Caco-2 (cell line): ENCODE measurements at regions not wholly inside any gene's neighbourhood (a gene's known extent, or its start where the extent isn't known, plus 50 kb on each side); places are given as distances from the start of the nearest gene placed in this dataset.

Source experiments
- BruUV-seq: library from RNA; stranded (reverse); fragments of 400-500 nt; replicated peaks from 2 replicates; lab custom pipeline; 2021; lab: Mats Ljungman, UMichigan
- CTCF ChIA-PET: fragments of 300-600 bp; sonication (Branson Sonifier 250); formaldehyde crosslinking; loops from one replicate; lab custom pipeline; 2022; ENCODE audit warnings: antibody characterized with exemption; lab: Charles Lee
- POLR2A ChIA-PET: fragments of 300-600 bp; sonication (Branson Sonifier 250); formaldehyde crosslinking; loops from one replicate; lab custom pipeline; 2022; ENCODE audit warnings: antibody characterized with exemption; lab: Charles Lee
- DNase-seq, 2 experiments: peaks; one replicate each; pipeline versions ENCODE4 v3.0.0 to v3.0.0-alpha.2; 2020 to 2022
- H3K27me3 ChIP-seq: replicated peaks from 2 replicates; pipeline ENCODE4 v1.6.0; 2011; ENCODE audit warnings: low read length; ENCODE audit not compliant: control insufficient read depth, insufficient read depth
- H3K36me3 ChIP-seq: 2 replicates; pipeline ENCODE4 v1.5.1; 2011; ENCODE audit warnings: low read length; ENCODE audit not compliant: control insufficient read depth, insufficient read depth
- H3K4me1 ChIP-seq: fragments of 250-450 bp; sonication (Bioruptor Pico); 2 replicates; pipeline ENCODE4 v1.5.1; 2020; ENCODE audit warnings: mild to moderate bottlenecking
- H3K4me3 ChIP-seq: 2 replicates; pipeline ENCODE4 v1.5.1; 2011; ENCODE audit warnings: low read depth, mild to moderate bottlenecking, control low read depth, low read length
- H3K9me3 ChIP-seq: fragments of 250-450 bp; sonication (Bioruptor Pico); 2 replicates; pipeline ENCODE4 v1.5.1; 2020; ENCODE audit warnings: mild to moderate bottlenecking, moderate library complexity
- H3K27ac Mint-ChIP-seq: one replicate; pipeline ENCODE4 v1.8.0; 2022; ENCODE audit warnings: mixed read lengths; ENCODE audit not compliant: unreplicated experiment
- H3K27me3 Mint-ChIP-seq: one replicate; pipeline ENCODE4 v1.8.0; 2022; ENCODE audit warnings: mixed read lengths; ENCODE audit not compliant: insufficient read depth, unreplicated experiment
- H3K36me3 Mint-ChIP-seq: one replicate; pipeline ENCODE4 v1.8.0; 2022; ENCODE audit warnings: mild to moderate bottlenecking, mixed read lengths; ENCODE audit not compliant: insufficient read depth, unreplicated experiment
- H3K4me1 Mint-ChIP-seq: one replicate; pipeline ENCODE4 v1.8.0; 2022; ENCODE audit warnings: low read depth, mixed read lengths; ENCODE audit not compliant: unreplicated experiment
- H3K4me3 Mint-ChIP-seq: one replicate; pipeline ENCODE4 v1.8.0; 2022; ENCODE audit warnings: mild to moderate bottlenecking, moderate library complexity, mixed read lengths; ENCODE audit not compliant: unreplicated experiment
- H3K9me3 Mint-ChIP-seq: one replicate; pipeline ENCODE4 v1.8.0; 2022; ENCODE audit warnings: mixed read lengths; ENCODE audit not compliant: unreplicated experiment
- CTCF ChIP-seq, 2 experiments: fragments of 200-600 bp in 1 of 2; IDR thresholded peaks; 1 replicate in 1 of 2; 2 replicates in 1 of 2; pipeline versions ENCODE4 v1.5.1 to v1.8.0; 2011 to 2022; ENCODE audit warnings: antibody characterized with exemption in 1 of 2, control low read depth in 1 of 2, inconsistent platforms in 1 of 2, low read depth in 1 of 2, low read length in 1 of 2, mild to moderate bottlenecking in 1 of 2, moderate library complexity in 1 of 2; ENCODE audit not compliant: insufficient read depth in 1 of 2, severe bottlenecking in 1 of 2, unreplicated experiment in 1 of 2
- intact Hi-C: fragments of 100-400 bp; cut with micrococcal nuclease; formaldehyde crosslinking; loops from one replicate; pipeline ENCODE4 v1.10.0; 2022; ENCODE audit not compliant: unreplicated experiment

GRCh38 chr9:11968631-11969030 lies 724.6 kb upstream of the TYRP1 start:
- no peaks in the 10 kb centered on the region for H3K9me3 Mint-ChIP-seq
- H3K36me3 Mint-ChIP-seq = no peaks in the 10 kb centered on the region
- CTCF ChIA-PET = no interaction called here
- no peak overlapping the region for H3K4me3 Mint-ChIP-seq
- no peak for DNase-seq
- POLR2A ChIA-PET = no interaction called here
- no peak overlapping the region for H3K27ac Mint-ChIP-seq
- Histone ChIP-seq H3K36me3 (no peaks in the 10 kb centered on the region), H3K4me1 (no peaks in the 10 kb centered on the region), H3K4me3 (no peak overlapping the region), H3K27me3 (no peaks in the 10 kb centered on the region), H3K9me3 (no peaks in the 10 kb centered on the region)
- no peaks in the 10 kb centered on the region for H3K27me3 Mint-ChIP-seq
- no TSS peak for BruUV-seq
- H3K4me1 Mint-ChIP-seq = peaks cover 6% of the 10 kb centered on the region
- intact Hi-C loops = no loop called here
- TF ChIP-seq CTCF (IDR thresholded peaks at IDR 0.05; ENCODE audit: insufficient read depth in 1 of 2, low read depth in 1 of 2, low read length in 1 of 2, severe bottlenecking in 1 of 2, unreplicated experiment in 1 of 2) = no peak

GRCh38 chr9:11973011-11973410 lies 720.2 kb upstream of the TYRP1 start:
- Mint-ChIP-seq H3K4me1 (peaks cover 6% of the 10 kb centered on the region), H3K27ac (no peak overlapping the region), H3K27me3 (no peaks in the 10 kb centered on the region), H3K36me3 (no peaks in the 10 kb centered on the region), H3K9me3 (no peaks in the 10 kb centered on the region), H3K4me3 (no peak overlapping the region)
- Histone ChIP-seq H3K9me3 (no peaks in the 10 kb centered on the region), H3K36me3 (no peaks in the 10 kb centered on the region), H3K27me3 (no peaks in the 10 kb centered on the region), H3K4me1 (no peaks in the 10 kb centered on the region), H3K4me3 (no peak overlapping the region)
- intact Hi-C loops = no loop called here
- DNase-seq = no peak
- no TSS peak for BruUV-seq
- ChIA-PET CTCF (no interaction called here), POLR2A (no interaction called here)
- TF ChIP-seq CTCF (IDR thresholded peaks at IDR 0.05; ENCODE audit: insufficient read depth in 1 of 2, low read depth in 1 of 2, low read length in 1 of 2, severe bottlenecking in 1 of 2, unreplicated experiment in 1 of 2) = no peak

GRCh38 chr9:11973511-11973910 lies 719.7 kb upstream of the TYRP1 start:
- DNase-seq = no peak
- H3K27me3 Mint-ChIP-seq = no peaks in the 10 kb centered on the region
- Histone ChIP-seq H3K4me3 (no peak overlapping the region), H3K9me3 (no peaks in the 10 kb centered on the region), H3K4me1 (no peaks in the 10 kb centered on the region), H3K36me3 (no peaks in the 10 kb centered on the region), H3K27me3 (no peaks in the 10 kb centered on the region)
- ChIA-PET CTCF (no interaction called here), POLR2A (no interaction called here)
- H3K9me3 Mint-ChIP-seq = no peaks in the 10 kb centered on the region
- BruUV-seq = no TSS peak
- H3K27ac Mint-ChIP-seq = no peak overlapping the region
- no peak overlapping the region for H3K4me3 Mint-ChIP-seq
- H3K36me3 Mint-ChIP-seq = no peaks in the 10 kb centered on the region
- TF ChIP-seq CTCF (IDR thresholded peaks at IDR 0.05; ENCODE audit: insufficient read depth in 1 of 2, low read depth in 1 of 2, low read length in 1 of 2, severe bottlenecking in 1 of 2, unreplicated experiment in 1 of 2) = no peak
- intact Hi-C loops = no loop called here
- H3K4me1 Mint-ChIP-seq = peaks cover 6% of the 10 kb centered on the region
